HL-60 (cell line): ENCODE measurements at regions not wholly inside any gene's neighbourhood (a gene's known extent, or its start where the extent isn't known, plus 50 kb on each side); places are given as distances from the start of the nearest gene placed in this dataset.

Experiments used
- CTCF ChIP-seq: IDR thresholded peaks from one replicate; pipeline ENCODE4 v1.5.1; 2011; ENCODE audit warnings: low read length, control low read depth, inconsistent platforms; ENCODE audit not compliant: insufficient read depth
- GABPA ChIP-seq: IDR thresholded peaks from 2 replicates; pipeline ENCODE4 v1.6.1; 2012; ENCODE audit warnings: low read depth
- POLR2AphosphoS5 ChIP-seq: IDR thresholded peaks from 2 replicates; pipeline ENCODE4 v1.6.1; 2012; ENCODE audit warnings: low read depth
- SPI1 ChIP-seq: IDR thresholded peaks from 2 replicates; pipeline ENCODE4 v1.6.1; 2012; ENCODE audit warnings: low read depth, mild to moderate bottlenecking, borderline replicate concordance
- TF ChIP-seq, protein P1 (sequence below): IDR thresholded peaks from 2 replicates; pipeline ENCODE4 v1.6.1; 2012; ENCODE audit warnings: low read depth; ENCODE audit not compliant: insufficient replicate concordance

- TF ChIP-seq POLR2AphosphoS5: no peak
- TF ChIP-seq CTCF: no peak
- TF ChIP-seq, protein P1, sequence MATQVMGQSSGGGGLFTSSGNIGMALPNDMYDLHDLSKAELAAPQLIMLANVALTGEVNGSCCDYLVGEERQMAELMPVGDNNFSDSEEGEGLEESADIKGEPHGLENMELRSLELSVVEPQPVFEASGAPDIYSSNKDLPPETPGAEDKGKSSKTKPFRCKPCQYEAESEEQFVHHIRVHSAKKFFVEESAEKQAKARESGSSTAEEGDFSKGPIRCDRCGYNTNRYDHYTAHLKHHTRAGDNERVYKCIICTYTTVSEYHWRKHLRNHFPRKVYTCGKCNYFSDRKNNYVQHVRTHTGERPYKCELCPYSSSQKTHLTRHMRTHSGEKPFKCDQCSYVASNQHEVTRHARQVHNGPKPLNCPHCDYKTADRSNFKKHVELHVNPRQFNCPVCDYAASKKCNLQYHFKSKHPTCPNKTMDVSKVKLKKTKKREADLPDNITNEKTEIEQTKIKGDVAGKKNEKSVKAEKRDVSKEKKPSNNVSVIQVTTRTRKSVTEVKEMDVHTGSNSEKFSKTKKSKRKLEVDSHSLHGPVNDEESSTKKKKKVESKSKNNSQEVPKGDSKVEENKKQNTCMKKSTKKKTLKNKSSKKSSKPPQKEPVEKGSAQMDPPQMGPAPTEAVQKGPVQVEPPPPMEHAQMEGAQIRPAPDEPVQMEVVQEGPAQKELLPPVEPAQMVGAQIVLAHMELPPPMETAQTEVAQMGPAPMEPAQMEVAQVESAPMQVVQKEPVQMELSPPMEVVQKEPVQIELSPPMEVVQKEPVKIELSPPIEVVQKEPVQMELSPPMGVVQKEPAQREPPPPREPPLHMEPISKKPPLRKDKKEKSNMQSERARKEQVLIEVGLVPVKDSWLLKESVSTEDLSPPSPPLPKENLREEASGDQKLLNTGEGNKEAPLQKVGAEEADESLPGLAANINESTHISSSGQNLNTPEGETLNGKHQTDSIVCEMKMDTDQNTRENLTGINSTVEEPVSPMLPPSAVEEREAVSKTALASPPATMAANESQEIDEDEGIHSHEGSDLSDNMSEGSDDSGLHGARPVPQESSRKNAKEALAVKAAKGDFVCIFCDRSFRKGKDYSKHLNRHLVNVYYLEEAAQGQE: no peak
- no peak for TF ChIP-seq GABPA
- TF ChIP-seq SPI1: no peak
Measured at GRCh38 chr6:153780011-153780410, 259.0 kb upstream of the OPRM1 start.
